GM23248 (cell line): ENCODE measurements at regions not wholly inside any gene's neighbourhood (a gene's known extent, or its start where the extent isn't known, plus 50 kb on each side); places are given as distances from the start of the nearest gene placed in this dataset.

ENCODE experiments used
- EZH2 ChIP-seq: fragments of 200-600 bp; sonication (generic); IDR thresholded peaks from 2 replicates; pipeline ENCODE4 v1.6.1; 2018; ENCODE audit warnings: antibody characterized with exemption, mild to moderate bottlenecking; ENCODE audit not compliant: insufficient read depth, poor library complexity, severe bottlenecking
- EZH2phosphoT487 ChIP-seq: fragments of 200-600 bp; sonication (generic); IDR thresholded peaks from 2 replicates; pipeline ENCODE4 v1.6.1; 2018; ENCODE audit warnings: antibody characterized with exemption, moderate library complexity, mild to moderate bottlenecking, low read depth; ENCODE audit not compliant: insufficient read depth

GRCh38 chr13:102940770-102941169 is 94.9 kb downstream of the ERCC5 start:
- TF ChIP-seq EZH2phosphoT487 (no peak), EZH2 (no peak)
